BE2C (cell line): ENCODE measurements at regions not wholly inside any gene's neighbourhood (a gene's known extent, or its start where the extent isn't known, plus 50 kb on each side); places are given as distances from the start of the nearest gene placed in this dataset.

Experiments
- DNase-seq: peaks from one replicate; pipeline ENCODE4 v3.0.0-alpha.2; 2020
- H3K27me3 ChIP-seq: fragments of 250-450 bp; sonication (Bioruptor Pico); 2 replicates; pipeline ENCODE4 v1.5.1; 2020; ENCODE audit warnings: mild to moderate bottlenecking
- H3K36me3 ChIP-seq: fragments of 250-450 bp; sonication (Bioruptor Pico); 2 replicates; pipeline ENCODE4 v1.5.1; 2020; ENCODE audit warnings: mild to moderate bottlenecking
- H3K4me1 ChIP-seq: fragments of 250-450 bp; sonication (Bioruptor Pico); 2 replicates; pipeline ENCODE4 v1.5.1; 2020
- H3K4me3 ChIP-seq: 2 replicates; pipeline ENCODE4 v1.5.1; 2011; ENCODE audit warnings: low read depth, low read length
- H3K9me3 ChIP-seq: fragments of 250-450 bp; sonication (Bioruptor Pico); 2 replicates; pipeline ENCODE4 v1.5.1; 2020
- CTCF ChIP-seq: IDR thresholded peaks from 2 replicates; pipeline ENCODE4 v1.5.1; 2012; ENCODE audit warnings: mild to moderate bottlenecking, low read depth, low read length

- no peak for TF ChIP-seq CTCF
- Histone ChIP-seq H3K27me3 (no peaks in the 10 kb centered on the region), H3K4me3 (no peak overlapping the region), H3K4me1 (no peaks in the 10 kb centered on the region), H3K36me3 (no peaks in the 10 kb centered on the region), H3K9me3 (no peaks in the 10 kb centered on the region)
- no peak for DNase-seq
These were observed 108.0 kb downstream of the MBL2 start for GRCh38 chr10:52664629-52665028.

GRCh38 chr10:52665821-52666220 lies 106.8 kb downstream of the MBL2 start:
- no peak for TF ChIP-seq CTCF
- H3K27me3 ChIP-seq, result no peaks in the 10 kb centered on the region
- no peaks in the 10 kb centered on the region for H3K36me3 ChIP-seq
- H3K4me1 ChIP-seq, result no peaks in the 10 kb centered on the region
- H3K4me3 ChIP-seq, result no peak overlapping the region
- no peaks in the 10 kb centered on the region for H3K9me3 ChIP-seq
- DNase-seq, result no peak

GRCh38 chr10:52666931-52667330 lies 105.7 kb downstream of the MBL2 start:
- DNase-seq, result no peak
- no peak for TF ChIP-seq CTCF
- no peaks in the 10 kb centered on the region for H3K9me3 ChIP-seq
- no peaks in the 10 kb centered on the region for H3K27me3 ChIP-seq
- H3K4me3 ChIP-seq, result no peak overlapping the region
- H3K36me3 ChIP-seq, result no peaks in the 10 kb centered on the region
- H3K4me1 ChIP-seq, result no peaks in the 10 kb centered on the region

- no peaks in the 10 kb centered on the region for H3K9me3 ChIP-seq
- no peaks in the 10 kb centered on the region for H3K27me3 ChIP-seq
- no peak overlapping the region for H3K4me3 ChIP-seq
- no peak for DNase-seq
- no peaks in the 10 kb centered on the region for H3K4me1 ChIP-seq
- no peak for TF ChIP-seq CTCF
- no peaks in the 10 kb centered on the region for H3K36me3 ChIP-seq
These were observed 104.6 kb downstream of the MBL2 start for GRCh38 chr10:52668024-52668423.

- no peaks in the 10 kb centered on the region for H3K27me3 ChIP-seq
- no peak overlapping the region for H3K4me3 ChIP-seq
- DNase-seq, result no peak
- H3K4me1 ChIP-seq, result peaks cover 2% of the 10 kb centered on the region; the same call in 1 of the 2 replicates
- no peak for TF ChIP-seq CTCF
- H3K36me3 ChIP-seq, result no peaks in the 10 kb centered on the region
- no peaks in the 10 kb centered on the region for H3K9me3 ChIP-seq
These were observed 99.7 kb downstream of the MBL2 start for GRCh38 chr10:52672880-52673279.

GRCh38 chr10:52673468-52673867 lies 99.1 kb downstream of the MBL2 start:
- Histone ChIP-seq H3K36me3 (no peaks in the 10 kb centered on the region), H3K9me3 (no peaks in the 10 kb centered on the region), H3K4me1 (peaks cover 8% of the 10 kb centered on the region; the same call in 1 of the 2 replicates), H3K27me3 (no peaks in the 10 kb centered on the region), H3K4me3 (no peak overlapping the region)
- TF ChIP-seq CTCF, result no peak
- DNase-seq, result no peak
